ENCODE measurements at regions not wholly inside any gene's neighbourhood (a gene's known extent, or its start where the extent isn't known, plus 50 kb on each side); places are given as distances from the start of the nearest gene placed in this dataset.

- TF ChIP-seq CTCF (IDR thresholded peaks at IDR 0.05) = no peak
- no peak for TF ChIP-seq EZH2 (IDR thresholded peaks at IDR 0.05; ENCODE audit: borderline replicate concordance, insufficient read depth, low read depth, low read length, poor library complexity, severe bottlenecking)
These were observed 80.4 kb upstream of the MORC3 start for GRCh38 chr21:36239585-36239984.

Measured in B cell (primary cell).